ENCODE measurements at regions not wholly inside any gene's neighbourhood (a gene's known extent, or its start where the extent isn't known, plus 50 kb on each side); places are given as distances from the start of the nearest gene placed in this dataset.
"Not testable (repeated sequence)": the region's sequence is repeated elsewhere in the genome, so short reads cannot be mapped to it uniquely, and the experiment has no call there.

DNA sequence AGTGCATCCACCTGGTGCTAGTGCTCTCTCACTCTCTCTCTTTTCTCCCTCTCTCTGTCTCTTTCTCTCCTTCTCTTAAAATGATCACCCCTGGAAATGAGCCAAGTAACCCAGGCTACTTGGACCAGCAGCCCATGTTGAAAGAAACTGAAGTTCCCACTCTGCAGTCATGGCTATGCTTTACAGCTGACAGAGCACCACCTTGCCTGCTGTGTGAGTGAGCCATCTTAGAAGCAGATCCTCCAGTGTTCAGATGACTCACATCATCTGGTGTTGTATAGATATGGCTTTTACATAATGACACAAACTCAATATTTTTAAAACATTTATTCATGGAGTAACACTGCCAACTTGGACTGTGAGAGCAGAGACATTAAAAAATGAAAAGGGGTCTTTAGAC is 779.1 kb downstream of the TTLL7 start:
- not testable (repeated sequence) for DNase-seq (ENCODE audit: low read depth)

DNA sequence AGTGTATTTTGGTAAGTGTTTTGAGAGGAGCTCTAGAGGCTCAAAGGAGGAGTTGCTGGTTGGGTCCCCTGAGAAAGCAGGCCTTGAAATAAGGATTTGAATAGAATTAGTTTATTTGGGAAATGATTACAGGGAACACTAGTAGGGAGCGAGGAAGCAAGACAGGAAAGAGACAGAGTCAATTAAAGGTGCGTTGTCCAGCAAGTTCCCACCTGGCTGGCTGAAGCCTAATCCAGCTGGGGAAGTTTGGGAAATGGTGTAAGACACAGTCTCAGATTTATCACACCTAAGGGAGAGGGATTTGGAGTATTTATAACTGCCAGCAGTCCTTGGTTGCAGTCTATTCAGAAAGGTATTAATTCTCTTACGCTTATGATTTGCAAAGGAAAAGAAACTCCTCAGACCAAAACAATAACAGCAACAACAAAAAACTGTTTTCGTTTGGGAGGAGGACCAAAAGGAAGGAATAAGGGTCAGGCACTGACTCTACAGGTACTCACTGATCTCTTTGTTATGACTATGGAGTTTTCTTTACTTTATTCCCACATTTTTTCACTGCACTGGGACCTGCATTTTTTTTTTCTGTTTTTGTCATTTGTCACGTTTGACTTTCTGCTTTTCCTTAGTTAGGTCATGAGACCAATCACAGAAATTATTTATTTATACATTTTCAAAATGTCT is 780.8 kb downstream of the TTLL7 start:
- DNase-seq (ENCODE audit: low read depth) = not testable (repeated sequence)

DNA sequence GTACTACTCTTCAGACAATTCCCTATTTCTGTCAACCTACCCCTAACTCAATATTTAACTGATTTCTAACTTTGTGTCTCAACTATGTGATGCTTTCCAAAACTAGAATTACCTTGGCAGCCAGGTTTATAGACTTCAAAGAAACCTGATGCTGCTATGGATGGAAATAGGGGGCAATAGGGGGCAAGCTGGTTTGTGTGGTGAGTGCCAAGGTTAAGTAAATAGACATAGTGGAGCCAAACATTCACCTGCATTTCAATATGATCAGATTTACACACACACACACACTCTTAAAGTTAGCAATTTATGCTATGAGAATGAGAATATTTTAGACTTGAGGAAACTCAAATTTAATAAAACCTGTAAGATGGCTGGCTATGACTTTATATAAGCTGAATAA is 784.6 kb downstream of the TTLL7 start:
- not testable (repeated sequence) for DNase-seq (ENCODE audit: low read depth)

DNA sequence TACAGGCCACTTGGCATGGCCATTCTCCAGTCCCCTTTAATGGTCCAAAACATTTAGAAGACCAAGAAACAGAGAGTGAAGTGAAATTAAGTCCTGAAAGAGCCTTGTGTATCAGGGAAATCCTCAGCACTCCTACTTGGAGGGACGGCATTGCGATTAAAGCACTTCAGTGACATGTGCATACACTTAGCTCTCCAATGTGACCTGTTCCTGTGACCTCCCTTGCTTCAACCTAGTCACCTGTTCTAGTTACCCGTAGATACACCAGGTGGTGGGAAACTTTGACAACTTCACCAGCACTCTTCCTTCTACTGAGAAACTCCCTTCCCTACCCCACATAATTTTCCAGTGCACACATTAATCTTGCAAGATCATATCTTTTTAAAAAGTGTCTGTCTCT is 785.3 kb downstream of the TTLL7 start:
- DNase-seq (ENCODE audit: low read depth) = not testable (repeated sequence)

DNA sequence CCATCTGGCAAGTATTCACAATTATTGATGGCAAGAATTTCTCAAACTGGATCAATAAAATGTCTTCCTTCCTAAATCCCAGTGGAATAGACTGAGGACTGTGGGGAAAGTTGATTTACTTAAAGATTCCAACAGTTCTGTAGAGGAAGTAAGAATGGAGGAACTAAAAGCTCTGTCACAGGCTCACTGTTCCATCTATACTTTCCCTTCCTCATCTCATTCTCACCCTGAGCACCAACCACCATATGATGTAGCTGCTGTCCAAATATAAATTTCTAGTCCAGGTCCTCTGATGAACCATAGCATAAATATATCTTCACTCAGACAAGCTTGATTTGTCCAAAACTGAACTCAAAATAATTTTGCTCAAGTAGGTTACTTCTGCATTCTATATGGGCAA is 786.9 kb downstream of the TTLL7 start:
- not testable (repeated sequence) for DNase-seq (ENCODE audit: low read depth)

DNA sequence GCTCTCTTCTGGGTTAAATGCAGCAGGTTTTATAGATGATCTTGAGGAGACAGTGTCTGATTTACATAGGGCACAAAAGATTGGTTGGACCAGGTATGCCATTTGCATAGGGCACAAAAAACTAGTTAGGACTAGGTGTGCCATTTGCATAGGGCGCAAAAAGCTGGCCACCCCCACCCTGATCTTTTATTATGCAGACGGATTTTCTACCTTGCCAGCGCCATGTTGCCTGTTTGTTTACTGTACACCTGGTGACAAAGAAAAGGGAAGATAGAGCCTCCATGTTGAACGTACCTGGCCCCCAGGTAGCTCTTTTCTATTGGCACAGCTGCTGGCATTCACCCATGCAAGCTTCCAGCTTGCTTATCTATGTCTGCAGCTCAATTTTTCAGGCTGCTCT is 790.4 kb downstream of the TTLL7 start:
- DNase-seq (ENCODE audit: low read depth) = not testable (repeated sequence)

DNA sequence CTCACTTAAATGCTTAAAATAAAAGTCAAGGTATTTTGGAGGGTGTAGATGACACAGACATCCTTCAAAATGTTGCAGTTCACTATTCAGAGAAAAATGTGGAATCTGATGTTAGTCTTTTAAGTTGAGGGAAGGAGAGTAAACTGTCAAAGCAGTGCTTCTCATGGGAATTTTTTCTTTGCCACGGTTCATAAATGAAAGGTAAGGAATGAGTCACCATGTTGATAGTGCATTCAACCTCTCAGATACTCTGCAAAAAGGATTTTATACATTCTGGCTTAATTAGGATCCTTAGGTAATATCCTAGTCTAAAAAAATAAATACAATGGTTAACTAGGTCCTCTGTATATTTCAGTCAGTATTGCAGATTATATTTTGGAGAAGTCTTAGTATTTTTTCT is 804.3 kb downstream of the TTLL7 start:
- DNase-seq (ENCODE audit: low read depth) = not testable (repeated sequence)

DNA sequence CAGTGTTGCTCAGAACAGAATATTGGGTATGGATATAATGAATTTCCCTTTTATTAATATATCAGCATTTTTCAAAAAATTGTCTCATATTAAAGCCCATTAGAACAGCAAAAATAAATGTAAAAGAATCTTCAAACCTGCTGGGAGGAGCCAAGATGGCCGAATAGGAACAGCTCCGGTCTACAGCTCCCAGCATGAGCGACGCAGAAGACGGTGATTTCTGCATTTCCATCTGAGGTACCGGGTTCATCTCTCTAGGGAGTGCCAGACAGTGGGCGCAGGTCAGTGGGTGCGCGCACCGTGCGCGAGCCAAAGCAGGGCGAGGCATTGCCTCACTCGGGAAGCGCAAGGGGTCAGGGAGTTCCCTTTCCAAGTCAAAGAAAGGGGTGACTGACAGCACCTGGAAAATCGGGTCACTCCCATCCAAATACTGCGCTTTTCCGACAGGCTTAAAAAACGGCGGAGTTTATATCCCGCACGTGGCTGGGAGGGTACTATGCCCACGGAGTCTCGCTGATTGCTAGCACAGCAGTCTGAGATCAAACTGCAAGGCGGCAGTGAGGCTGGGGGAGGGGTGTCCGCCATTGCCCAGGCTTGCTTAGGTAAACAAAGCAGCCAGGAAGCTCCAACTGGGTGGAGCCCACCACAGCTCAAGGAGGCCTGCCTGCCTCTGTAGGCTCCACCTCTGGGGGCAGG is 816.8 kb downstream of the TTLL7 start:
- not testable (repeated sequence) for DNase-seq (ENCODE audit: low read depth)

DNA sequence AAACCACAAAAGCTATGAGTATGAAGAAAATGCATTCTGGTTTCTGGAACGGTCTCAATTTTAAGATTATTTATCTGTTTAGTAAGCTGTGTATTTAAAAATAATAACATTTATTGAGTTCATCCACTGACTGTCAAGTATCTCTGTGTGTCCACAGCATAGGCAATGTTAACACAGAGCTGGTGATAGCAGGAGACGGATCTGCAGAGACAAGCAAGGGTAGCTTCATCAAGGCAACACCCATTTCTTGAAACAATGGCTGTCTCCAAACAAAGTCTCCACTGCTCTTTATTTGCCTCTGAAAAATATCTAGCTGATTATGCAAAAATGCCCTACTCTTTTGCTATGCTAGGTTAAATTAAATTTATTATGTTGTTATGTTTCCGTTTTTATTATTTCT is 818.3 kb downstream of the TTLL7 start:
- DNase-seq (ENCODE audit: low read depth) = not testable (repeated sequence)

DNA sequence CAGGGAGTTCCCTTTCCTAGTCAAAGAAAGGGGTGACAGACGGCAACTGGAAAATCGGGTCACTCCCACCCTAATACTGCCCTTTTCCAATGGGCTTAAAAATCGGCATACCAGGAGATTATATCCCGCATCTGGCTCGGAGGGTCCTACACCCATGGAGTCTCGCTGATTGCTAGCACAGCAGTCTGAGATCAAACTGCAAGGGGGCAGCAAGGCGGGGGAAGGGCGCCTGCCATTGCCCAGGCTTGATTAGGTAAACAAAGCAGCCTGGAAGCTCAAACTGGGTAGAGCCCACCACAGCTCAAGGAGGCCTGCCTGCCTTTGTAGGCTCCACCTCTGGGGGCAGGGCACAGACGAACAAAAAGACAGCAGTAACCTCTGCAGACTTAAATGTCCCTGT is 831.3 kb downstream of the TTLL7 start:
- not testable (repeated sequence) for DNase-seq (ENCODE audit: low read depth)

DNA sequence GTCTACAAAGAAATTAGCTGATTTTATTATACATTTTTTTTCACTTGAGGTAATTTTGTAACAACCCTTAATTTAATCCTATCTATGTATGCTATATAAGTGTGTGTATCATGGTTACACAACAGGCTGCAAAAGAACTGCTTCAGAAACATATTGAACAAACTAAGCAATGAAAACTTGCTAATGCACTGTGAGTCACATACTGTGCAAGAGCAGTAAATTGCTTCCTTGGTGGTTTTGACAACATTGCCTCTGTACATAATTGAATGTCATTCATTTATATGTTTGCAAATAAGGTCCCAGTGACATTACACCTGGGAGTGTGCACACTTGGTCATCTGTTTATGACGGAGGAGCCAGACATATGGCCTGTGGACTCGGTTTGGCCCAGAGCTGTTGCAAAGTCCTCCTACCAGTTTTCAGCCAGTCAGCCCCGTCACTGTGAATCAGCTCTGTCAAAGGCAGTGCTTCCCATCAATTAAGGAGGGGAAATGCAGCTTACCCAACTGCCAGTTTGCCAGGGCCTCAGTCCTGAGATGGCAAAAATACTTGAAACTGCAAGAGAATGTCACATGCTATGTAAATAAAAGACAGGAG is 835.0 kb downstream of the TTLL7 start:
- DNase-seq (ENCODE audit: low read depth) = not testable (repeated sequence)

DNA sequence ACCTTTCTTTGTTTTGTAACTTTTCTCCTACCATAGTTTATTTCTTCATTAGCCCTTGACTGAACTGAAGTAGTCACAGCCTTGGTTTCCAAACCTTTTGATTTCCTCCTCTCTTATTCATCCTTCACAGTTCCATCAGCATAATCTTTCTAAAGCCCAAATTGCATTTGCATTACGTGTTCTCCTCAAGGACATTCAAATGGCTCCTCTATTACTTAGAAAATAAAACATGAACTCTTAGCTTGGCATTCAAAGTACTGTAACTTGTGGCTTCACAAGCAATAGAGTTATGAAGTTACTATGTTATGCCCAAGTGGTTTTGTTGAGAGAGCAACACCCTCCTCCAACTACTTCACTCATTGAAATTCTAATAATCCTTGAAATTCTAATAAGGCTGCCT is 840.0 kb downstream of the TTLL7 start:
- not testable (repeated sequence) for DNase-seq (ENCODE audit: low read depth)

DNA sequence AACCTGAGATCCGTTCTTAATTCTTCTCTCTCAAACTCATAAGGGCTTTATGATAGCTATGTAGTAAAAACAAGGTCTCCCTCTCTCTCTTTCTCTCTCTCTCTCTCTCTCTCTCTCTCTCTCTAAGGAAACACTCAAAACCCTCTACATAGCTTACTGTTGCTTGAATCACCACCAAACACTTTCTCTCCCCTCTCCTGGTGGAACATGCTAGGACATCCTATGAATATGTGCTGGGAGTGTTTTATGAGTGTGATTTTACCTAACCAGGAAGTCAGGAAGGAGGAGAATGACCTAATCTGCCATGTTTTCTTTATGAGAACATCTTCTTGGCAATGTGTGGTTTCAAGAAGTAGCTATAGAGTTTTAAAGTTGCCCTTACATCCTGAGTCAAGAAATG is 844.6 kb downstream of the TTLL7 start:
- not testable (repeated sequence) for DNase-seq (ENCODE audit: low read depth)

DNA sequence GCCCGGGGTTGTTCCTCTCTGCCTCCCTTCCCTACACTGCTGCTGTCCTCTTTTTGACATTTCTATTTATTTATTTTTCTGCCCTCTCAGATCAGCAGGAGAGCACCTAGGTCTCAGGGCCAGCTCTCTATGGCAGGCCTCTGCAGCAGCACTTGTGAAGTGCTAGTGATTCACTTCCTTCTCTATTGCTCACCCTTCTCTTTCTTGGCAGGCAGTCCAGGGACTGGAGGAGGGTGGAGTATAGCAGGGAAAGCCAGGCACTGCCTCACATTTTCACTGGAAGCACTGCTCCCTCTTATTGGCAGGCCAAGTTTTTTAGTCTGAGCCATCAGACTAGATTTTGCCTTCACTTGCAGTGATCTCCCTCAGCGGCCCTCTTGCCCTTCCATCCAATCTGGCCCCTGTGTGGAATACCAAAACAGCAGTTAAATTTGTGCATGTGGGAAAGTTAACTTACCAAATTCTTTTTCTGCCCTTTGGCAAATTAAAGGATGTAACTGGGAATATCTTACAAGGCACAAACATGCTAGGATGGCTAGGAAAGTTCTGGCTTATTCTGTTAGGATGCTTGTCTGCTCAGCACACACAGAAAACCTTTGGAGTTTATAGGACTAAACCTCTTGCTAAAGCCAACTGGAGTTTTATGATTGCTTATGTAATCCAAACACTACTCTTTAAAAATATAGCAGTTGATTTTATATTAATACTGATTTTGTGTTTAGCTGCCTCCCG is 847.6 kb downstream of the TTLL7 start:
- DNase-seq (ENCODE audit: low read depth) = not testable (repeated sequence)

DNA sequence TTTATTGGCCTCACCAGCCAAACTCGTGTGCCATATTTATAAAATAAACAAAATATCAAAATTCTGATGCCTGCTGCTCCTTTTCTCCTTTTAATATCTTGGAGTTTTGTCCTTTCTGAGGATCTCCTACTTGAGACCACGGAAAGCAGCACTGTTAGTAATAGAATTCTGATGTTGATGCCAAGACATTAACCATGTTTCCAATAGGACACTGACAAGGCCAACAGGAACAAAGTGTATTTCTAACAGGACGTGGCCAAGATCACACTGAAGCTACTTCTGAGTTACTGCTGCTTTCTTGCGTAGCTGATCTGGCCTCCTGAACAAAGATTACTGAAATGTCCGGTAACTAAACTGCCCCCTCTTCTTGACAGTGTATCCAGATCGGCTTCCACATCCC is 848.5 kb downstream of the TTLL7 start:
- not testable (repeated sequence) for DNase-seq (ENCODE audit: low read depth)

DNA sequence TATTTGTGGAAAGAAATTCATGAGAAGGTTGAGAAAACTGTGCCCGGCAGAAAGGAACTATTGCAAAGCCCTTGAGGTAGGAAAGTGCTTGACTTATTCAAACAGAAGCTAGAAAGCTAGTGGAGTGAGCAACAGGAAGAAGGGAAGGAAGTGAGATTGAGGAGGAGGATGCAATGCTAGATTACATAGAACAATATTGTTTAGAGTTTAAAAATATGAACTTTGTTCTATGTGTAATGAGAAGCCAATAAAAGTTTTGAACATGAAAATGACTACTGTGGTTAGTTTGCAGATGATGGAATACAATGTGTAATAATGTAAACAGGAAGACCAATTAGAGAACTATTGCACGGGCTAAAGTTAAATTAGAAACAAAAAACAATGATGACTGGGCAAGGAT is 853.1 kb downstream of the TTLL7 start:
- DNase-seq (ENCODE audit: low read depth) = not testable (repeated sequence)

DNA sequence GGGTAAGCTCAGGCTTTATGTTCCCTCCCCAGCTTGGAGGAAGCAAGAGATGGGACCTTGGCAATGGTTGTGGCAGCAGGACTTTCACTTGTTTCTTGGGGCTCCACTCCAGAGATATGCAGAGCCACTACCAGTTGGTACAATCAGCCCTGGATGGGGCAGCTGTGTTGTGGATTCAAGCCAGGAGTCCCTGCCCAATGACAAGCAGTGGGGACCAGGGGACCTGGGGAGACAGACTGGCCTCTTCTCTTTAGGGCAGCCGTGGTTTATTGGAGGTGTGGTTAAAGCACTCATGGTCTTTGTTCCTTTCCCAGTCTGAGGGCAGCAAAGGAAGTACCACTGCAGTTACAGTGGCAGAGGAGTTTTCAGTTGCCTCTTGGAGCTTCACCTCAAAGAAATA is 856.1 kb downstream of the TTLL7 start:
- DNase-seq (ENCODE audit: low read depth) = not testable (repeated sequence)

DNA sequence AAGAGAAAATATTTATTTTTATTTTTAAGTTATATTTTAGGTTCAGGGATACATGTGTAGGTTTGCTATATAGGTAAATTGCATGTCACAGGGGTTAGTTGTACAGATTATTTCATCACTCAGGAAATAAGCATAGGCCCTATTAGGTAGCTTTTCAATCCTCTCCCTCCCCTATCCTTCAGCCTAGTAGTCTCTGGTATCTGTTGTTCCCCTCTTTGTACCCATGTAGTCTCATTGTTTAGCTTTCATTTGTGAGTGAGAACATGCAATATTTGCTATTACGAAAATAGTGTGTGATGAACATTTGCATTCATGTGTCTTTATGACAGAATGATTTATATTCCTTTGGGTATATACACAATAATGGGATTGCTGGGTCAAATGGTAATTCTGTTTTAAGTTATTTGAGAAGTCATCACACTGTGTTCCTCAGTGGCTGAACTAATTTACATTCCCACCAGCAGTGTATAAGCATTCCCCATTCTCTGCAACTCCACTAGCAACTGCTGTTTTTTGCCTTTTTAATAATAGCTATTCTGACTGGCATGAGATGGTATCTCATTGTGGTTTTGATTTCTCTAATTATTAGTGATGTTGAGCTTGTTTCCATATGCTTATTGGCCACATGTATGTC is 863.3 kb downstream of the TTLL7 start:
- not testable (repeated sequence) for DNase-seq (ENCODE audit: low read depth)

DNA sequence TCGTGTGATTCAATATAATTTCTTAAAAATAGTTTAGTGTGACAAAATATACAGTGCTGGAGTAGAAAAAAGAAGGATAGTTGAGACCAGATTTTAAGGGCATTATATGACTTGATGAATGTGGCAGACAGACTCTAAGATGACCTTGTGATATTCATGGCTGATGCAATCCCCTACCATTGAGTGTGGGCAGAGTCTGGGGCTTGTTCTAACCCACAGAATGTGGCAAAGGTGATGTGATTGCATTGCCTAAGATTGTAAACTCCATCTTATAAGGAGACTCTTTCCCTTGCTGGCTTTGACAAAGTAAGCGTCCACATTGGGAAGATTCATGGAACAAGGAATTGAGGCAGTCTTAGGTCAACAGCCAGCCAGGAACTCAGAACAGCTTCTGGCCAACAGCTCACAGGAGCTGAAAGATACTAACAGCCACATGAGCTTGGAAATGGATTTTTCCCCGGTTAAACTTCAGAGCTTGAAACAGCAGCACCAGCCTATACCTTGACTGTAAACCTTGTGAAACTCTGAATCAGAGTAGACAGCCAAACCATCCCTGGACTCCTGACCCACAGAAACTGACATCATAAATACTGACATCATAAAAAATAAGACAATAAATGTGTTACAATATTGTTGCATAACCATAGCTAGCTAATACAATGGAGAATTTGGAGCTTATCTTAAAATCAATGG is 864.5 kb downstream of the TTLL7 start:
- not testable (repeated sequence) for DNase-seq (ENCODE audit: low read depth)

DNA sequence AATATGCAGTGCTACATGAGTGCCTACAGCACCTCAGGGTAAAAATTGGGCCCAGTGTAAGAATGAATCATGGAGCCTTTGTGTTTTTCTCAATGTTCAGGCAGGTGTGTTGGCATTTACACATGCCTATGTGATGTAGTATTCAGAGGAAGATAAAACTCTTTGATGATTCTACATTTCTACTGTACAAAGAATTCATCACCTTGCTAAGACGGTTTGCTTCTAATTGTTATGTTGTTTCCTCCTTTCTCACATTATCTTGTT is 867.3 kb downstream of the TTLL7 start:
- no peak for DNase-seq (ENCODE audit: low read depth)

DNA sequence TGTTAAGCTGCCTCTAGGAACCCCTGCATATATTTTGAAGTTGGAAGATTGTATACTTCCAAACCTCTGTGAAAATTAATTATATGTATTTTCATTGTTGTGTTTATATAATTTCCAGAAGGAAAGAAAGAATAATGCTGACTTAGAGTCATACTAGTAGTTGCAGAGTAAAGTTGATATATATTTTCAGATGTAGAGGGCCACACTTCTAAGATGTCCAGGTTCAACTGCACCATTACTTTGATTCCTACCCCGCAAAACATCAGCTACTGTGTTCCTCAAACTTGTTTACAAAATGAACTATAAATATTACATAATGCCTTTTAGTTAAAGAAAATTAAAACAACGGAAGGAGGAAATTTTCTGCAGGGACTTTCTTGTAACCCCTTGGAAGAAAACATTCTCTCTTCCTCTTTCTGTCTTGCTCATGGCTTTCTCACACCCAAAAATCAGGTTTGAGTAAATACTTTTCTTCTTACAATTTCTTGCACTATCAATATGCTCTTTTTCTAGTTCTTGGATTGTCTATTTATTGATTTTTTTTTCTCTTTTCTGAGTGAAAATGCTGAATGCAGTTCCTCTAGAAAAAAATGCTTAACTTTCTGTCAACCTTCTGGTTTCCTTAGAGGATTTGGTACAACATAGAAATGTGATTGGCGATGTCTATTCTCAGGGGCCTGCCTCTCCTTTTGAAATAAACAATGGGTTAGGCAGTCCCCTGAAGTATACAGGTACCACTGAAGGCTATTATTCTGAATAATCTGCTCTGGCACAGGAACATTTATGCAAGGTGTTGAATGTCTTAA is 867.8 kb downstream of the TTLL7 start:
- DNase-seq (ENCODE audit: low read depth) = no peak

Data from HS-27A (cell line).